KMS-11 (cell line): ENCODE measurements at regions not wholly inside any gene's neighbourhood (a gene's known extent, or its start where the extent isn't known, plus 50 kb on each side); places are given as distances from the start of the nearest gene placed in this dataset.

Source experiments
- H2AFZ ChIP-seq: fragments of 200-600 bp; sonication (generic); 2 replicates; pipeline ENCODE4 v1.6.1; 2016; ENCODE audit warnings: antibody characterized with exemption, mixed run types, low read depth
- H3K27ac ChIP-seq: fragments of 200-600 bp; sonication (generic); 2 replicates; pipeline ENCODE4 v1.6.1; 2016; ENCODE audit warnings: mild to moderate bottlenecking, mixed run types
- H3K27me3 ChIP-seq: fragments of 200-600 bp; sonication (generic); 2 replicates; pipeline ENCODE4 v1.6.1; 2017; ENCODE audit warnings: mild to moderate bottlenecking, low read depth, mixed run types, moderate library complexity; ENCODE audit not compliant: insufficient read depth
- H3K36me3 ChIP-seq: fragments of 200-600 bp; sonication (generic); 2 replicates; pipeline ENCODE4 v1.6.1; 2017; ENCODE audit warnings: mild to moderate bottlenecking, mixed run types; ENCODE audit not compliant: insufficient read depth
- H3K4me1 ChIP-seq: fragments of 200-600 bp; sonication (generic); 2 replicates; pipeline ENCODE4 v1.6.1; 2016; ENCODE audit warnings: mild to moderate bottlenecking, low read depth, mixed run types; ENCODE audit not compliant: poor library complexity, severe bottlenecking
- H3K4me2 ChIP-seq: fragments of 200-600 bp; sonication (generic); 2 replicates; pipeline ENCODE4 v1.7.0; 2016; ENCODE audit warnings: mild to moderate bottlenecking, mixed run types
- H3K4me3 ChIP-seq: fragments of 200-600 bp; sonication (generic); IDR thresholded peaks from 2 replicates; pipeline ENCODE4 v1.6.1; 2017; ENCODE audit warnings: low read depth, low read length, mixed read lengths; ENCODE audit not compliant: insufficient read depth
- H3K79me2 ChIP-seq: fragments of 200-600 bp; sonication (generic); 2 replicates; pipeline ENCODE4 v1.6.1; 2016; ENCODE audit warnings: low read depth, mixed run types; ENCODE audit not compliant: insufficient read depth
- H3K9ac ChIP-seq: fragments of 200-600 bp; sonication (generic); 2 replicates; pipeline ENCODE4 v1.6.1; 2016; ENCODE audit warnings: mild to moderate bottlenecking, mixed run types
- H4K20me1 ChIP-seq: fragments of 200-600 bp; sonication (generic); 2 replicates; pipeline ENCODE4 v1.6.1; 2016; ENCODE audit warnings: mild to moderate bottlenecking, mixed run types; ENCODE audit not compliant: insufficient read depth
- CTCF ChIP-seq: fragments of 200-600 bp; sonication (generic); conservative IDR thresholded peaks from 2 replicates; pipeline ENCODE4 v1.6.1; 2017; ENCODE audit warnings: low read depth, mild to moderate bottlenecking, antibody characterized with exemption, low read length, moderate library complexity, mixed read lengths

- H3K4me3 ChIP-seq, result no peak overlapping the region
- TF ChIP-seq CTCF, result no peak
- H3K9ac ChIP-seq, result no peak overlapping the region
- no peaks in the 10 kb centered on the region for H3K36me3 ChIP-seq
- H4K20me1 ChIP-seq, result no peaks in the 10 kb centered on the region
- no peak overlapping the region for H2AFZ ChIP-seq
- no peaks in the 10 kb centered on the region for H3K79me2 ChIP-seq
- H3K4me2 ChIP-seq, result no peak overlapping the region
- H3K27ac ChIP-seq, result no peak overlapping the region
- H3K4me1 ChIP-seq, result peaks cover 3% of the 10 kb centered on the region
- no peaks in the 10 kb centered on the region for H3K27me3 ChIP-seq
Observed at GRCh38 chr2:150174056-150174805, 313.2 kb downstream of the RND3 start.

GRCh38 chr2:150171065-150171548 is 316.4 kb downstream of the RND3 start:
- H3K4me1 ChIP-seq, result peaks cover 33% of the 10 kb centered on the region

GRCh38 chr2:150169237-150169629 is 318.2 kb downstream of the RND3 start:
- Histone ChIP-seq H3K4me2 (no peak overlapping the region), H3K9ac (no peak overlapping the region), H4K20me1 (no peaks in the 10 kb centered on the region), H3K79me2 (no peaks in the 10 kb centered on the region), H3K36me3 (no peaks in the 10 kb centered on the region), H3K27me3 (no peaks in the 10 kb centered on the region), H3K4me1 (peaks cover 44% of the 10 kb centered on the region), H3K4me3 (no peak overlapping the region), H3K27ac (no peak overlapping the region), H2AFZ (no peak overlapping the region)
- no peak for TF ChIP-seq CTCF

More at GRCh38 chr2:150171065-150171548, 316.4 kb downstream of the RND3 start:
- no peak overlapping the region for H2AFZ ChIP-seq
- no peaks in the 10 kb centered on the region for H3K36me3 ChIP-seq
- H3K27me3 ChIP-seq, result no peaks in the 10 kb centered on the region
- no peak overlapping the region for H3K27ac ChIP-seq
- H3K79me2 ChIP-seq, result no peaks in the 10 kb centered on the region
- H3K4me3 ChIP-seq, result no peak overlapping the region
- TF ChIP-seq CTCF, result no peak
- H3K4me2 ChIP-seq, result no peak overlapping the region
- no peak overlapping the region for H3K9ac ChIP-seq
- H4K20me1 ChIP-seq, result no peaks in the 10 kb centered on the region

- Histone ChIP-seq H3K79me2 (no peaks in the 10 kb centered on the region), H3K4me2 (0 out of 2 replicates have a peak overlapping the region, but pooled peaks have one; percentile 76), H4K20me1 (no peaks in the 10 kb centered on the region), H3K9ac (no peak overlapping the region), H3K36me3 (no peaks in the 10 kb centered on the region), H3K27ac (no peak overlapping the region), H3K4me3 (no peak overlapping the region), H2AFZ (no peak overlapping the region), H3K27me3 (no peaks in the 10 kb centered on the region), H3K4me1 (peaks cover 44% of the 10 kb centered on the region)
- TF ChIP-seq CTCF, result no peak
Observed at GRCh38 chr2:150168595-150169236, 318.8 kb downstream of the RND3 start.
